ENCODE measurements at regions not wholly inside any gene's neighbourhood (a gene's known extent, or its start where the extent isn't known, plus 50 kb on each side); places are given as distances from the start of the nearest gene placed in this dataset.

DNA sequence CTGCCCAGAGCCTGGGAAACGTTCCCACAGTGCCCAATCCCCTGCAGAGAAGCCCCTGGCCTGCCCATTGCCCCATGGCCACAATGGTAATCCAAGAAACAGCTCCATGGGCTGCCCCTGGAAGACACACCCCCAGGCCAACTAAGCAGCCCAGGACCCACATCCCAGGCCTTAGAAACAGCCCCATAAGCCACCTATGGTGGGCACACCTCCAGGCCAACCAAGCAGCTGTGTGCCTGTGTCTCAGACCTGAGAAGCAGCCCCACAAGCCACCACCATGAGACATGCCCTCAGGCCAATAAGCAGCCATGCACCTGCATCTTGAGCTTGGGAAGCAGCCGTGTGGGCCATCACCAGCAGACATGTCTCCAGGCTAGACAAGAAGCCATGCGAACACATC, 52.9 kb upstream of the SSBP2 start:
- Histone ChIP-seq H2AFZ (ENCODE audit: insufficient read depth, low read depth, low read length, poor library complexity, severe bottlenecking) (no peak overlapping the region), H3K9me3 (replicated peaks in 1 of 2; ENCODE audit: control insufficient read depth in 1 of 2, insufficient read depth in 1 of 2, low read length in 2 of 2) (peaks cover 0 to 4% of the 10 kb centered on the region in 2 donors), H3K4me2 (replicated peaks; ENCODE audit: extremely low read depth, low read length, poor library complexity, severe bottlenecking) (no peak overlapping the region), H3K9ac (ENCODE audit: insufficient read depth, low read length, poor library complexity, severe bottlenecking) (no peak overlapping the region), H4K20me1 (ENCODE audit: insufficient read depth, low read length) (no peaks in the 10 kb centered on the region), H3K27me3 (ENCODE audit: control insufficient read depth in 2 of 2, insufficient read depth in 2 of 2, low read length in 2 of 2) (no peaks in the 10 kb centered on the region), H3K4me1 (ENCODE audit: control insufficient read depth in 1 of 2, insufficient read depth in 2 of 2, low read length in 2 of 2) (no peaks in the 10 kb centered on the region), H3K79me2 (ENCODE audit: insufficient read depth, low read length) (no peaks in the 10 kb centered on the region), H3K36me3 (replicated peaks in 1 of 2; ENCODE audit: control insufficient read depth in 1 of 2, insufficient read depth in 2 of 2, low read length in 2 of 2) (no peaks in the 10 kb centered on the region), H3K27ac (ENCODE audit: low read depth in 1 of 2, low read length in 2 of 2) (no peak overlapping the region), H3K4me3 (replicated peaks in 1 of 3; ENCODE audit: low read depth in 2 of 3, low read length in 3 of 3) (no peak overlapping the region)
- intact Hi-C loops (cut with micrococcal nuclease): no loop called here
- whole genome bisulfite sequencing (ENCODE audit: insufficient coverage): 100% methylated on average over 3 of the region's 3 CpGs
- Mint-ChIP-seq H3K4me1 (peaks cover 7% of the 10 kb centered on the region), H3K9me3 (peaks cover 5 to 32% (median 14%) of the 10 kb centered on the region in 7 donors), H3K27ac (no peak overlapping the region), H3K27me3 (ENCODE audit: low read depth in 3 of 3) (no peaks in the 10 kb centered on the region), H3K36me3 (no peaks in the 10 kb centered on the region), H3K4me3 (no peak overlapping the region)
- no peak for DNase-seq
- TF ChIP-seq, protein P1, sequence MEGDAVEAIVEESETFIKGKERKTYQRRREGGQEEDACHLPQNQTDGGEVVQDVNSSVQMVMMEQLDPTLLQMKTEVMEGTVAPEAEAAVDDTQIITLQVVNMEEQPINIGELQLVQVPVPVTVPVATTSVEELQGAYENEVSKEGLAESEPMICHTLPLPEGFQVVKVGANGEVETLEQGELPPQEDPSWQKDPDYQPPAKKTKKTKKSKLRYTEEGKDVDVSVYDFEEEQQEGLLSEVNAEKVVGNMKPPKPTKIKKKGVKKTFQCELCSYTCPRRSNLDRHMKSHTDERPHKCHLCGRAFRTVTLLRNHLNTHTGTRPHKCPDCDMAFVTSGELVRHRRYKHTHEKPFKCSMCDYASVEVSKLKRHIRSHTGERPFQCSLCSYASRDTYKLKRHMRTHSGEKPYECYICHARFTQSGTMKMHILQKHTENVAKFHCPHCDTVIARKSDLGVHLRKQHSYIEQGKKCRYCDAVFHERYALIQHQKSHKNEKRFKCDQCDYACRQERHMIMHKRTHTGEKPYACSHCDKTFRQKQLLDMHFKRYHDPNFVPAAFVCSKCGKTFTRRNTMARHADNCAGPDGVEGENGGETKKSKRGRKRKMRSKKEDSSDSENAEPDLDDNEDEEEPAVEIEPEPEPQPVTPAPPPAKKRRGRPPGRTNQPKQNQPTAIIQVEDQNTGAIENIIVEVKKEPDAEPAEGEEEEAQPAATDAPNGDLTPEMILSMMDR (IDR thresholded peaks at IDR 0.05): no peak

- H3K4me3 ChIP-seq (replicated peaks in 1 of 3; ENCODE audit: low read depth in 2 of 3, low read length in 3 of 3): no peak overlapping the region
- no peak overlapping the region for H3K27ac ChIP-seq (ENCODE audit: low read depth in 1 of 2, low read length in 2 of 2)
- no peaks in the 10 kb centered on the region for H3K79me2 ChIP-seq (ENCODE audit: insufficient read depth, low read length)
- H3K27me3 ChIP-seq (ENCODE audit: control insufficient read depth in 2 of 2, insufficient read depth in 2 of 2, low read length in 2 of 2): no peaks in the 10 kb centered on the region
- no peaks in the 10 kb centered on the region for H3K27me3 Mint-ChIP-seq (ENCODE audit: low read depth in 3 of 3)
- intact Hi-C loops (cut with micrococcal nuclease): no loop called here
- H4K20me1 ChIP-seq (ENCODE audit: insufficient read depth, low read length): no peaks in the 10 kb centered on the region
- TF ChIP-seq, protein P1 (IDR thresholded peaks at IDR 0.05): no peak
- no peaks in the 10 kb centered on the region for H3K36me3 ChIP-seq (replicated peaks in 1 of 2; ENCODE audit: control insufficient read depth in 1 of 2, insufficient read depth in 2 of 2, low read length in 2 of 2)
- H3K27ac Mint-ChIP-seq: no peak overlapping the region
- no peak overlapping the region for H3K4me3 Mint-ChIP-seq
- H3K36me3 Mint-ChIP-seq: no peaks in the 10 kb centered on the region
- no CpG with 5 or more reads among the region's 2 CpGs for WGBS (ENCODE audit: insufficient coverage)
- H3K4me2 ChIP-seq (replicated peaks; ENCODE audit: extremely low read depth, low read length, poor library complexity, severe bottlenecking): no peak overlapping the region
- no peak for DNase-seq
- H3K9me3 ChIP-seq (replicated peaks in 1 of 2; ENCODE audit: control insufficient read depth in 1 of 2, insufficient read depth in 1 of 2, low read length in 2 of 2): peaks cover 0 to 4% of the 10 kb centered on the region in 2 donors
- H3K9ac ChIP-seq (ENCODE audit: insufficient read depth, low read length, poor library complexity, severe bottlenecking): no peak overlapping the region
- H3K4me1 ChIP-seq (ENCODE audit: control insufficient read depth in 1 of 2, insufficient read depth in 2 of 2, low read length in 2 of 2): no peaks in the 10 kb centered on the region
- H2AFZ ChIP-seq (ENCODE audit: insufficient read depth, low read depth, low read length, poor library complexity, severe bottlenecking): peak overlapping the region; percentile 11
- peaks cover 3 to 20% (median 11%) of the 10 kb centered on the region in 7 donors for H3K9me3 Mint-ChIP-seq
- H3K4me1 Mint-ChIP-seq: peaks cover 12% of the 10 kb centered on the region
These were observed 51.7 kb upstream of the SSBP2 start for GRCh38 chr5:81802625-81803024.
